Cardiac septum (tissue), 1 donor: ENCODE measurements at regions not wholly inside any gene's neighbourhood (a gene's known extent, or its start where the extent isn't known, plus 50 kb on each side); places are given as distances from the start of the nearest gene placed in this dataset.
A peak's percentile ranks its signal among the peaks of the same experiment; 100 is the strongest.

Source experiments
- DNase-seq: peaks from one replicate; pipeline ENCODE4 v3.0.0-alpha.2; 2020; ENCODE audit warnings: low spot score
- intact Hi-C: fragments of 100-400 bp; cut with DNase I; formaldehyde crosslinking; loops from one replicate; pipeline ENCODE4 v1.14.0; 2022
- donor health status: DM: no; HTN: no; CAD: no.

- intact Hi-C loops, result loop anchor here (5.0 kb wide), 1 partner anchor 135 kb away; no protein-coding TSS in a partner anchor
- DNase-seq, result no peak
Measured at GRCh38 chr1:47707503-47707902, 269.7 kb downstream of the FOXD2 start.

GRCh38 chr1:47708019-47708535 is 270.2 kb downstream of the FOXD2 start:
- no peak for DNase-seq
- intact Hi-C loops, result loop anchor here (5.0 kb wide), 1 partner anchor 136 kb away; no protein-coding TSS in a partner anchor

GRCh38 chr1:47708658-47709018 is 270.8 kb downstream of the FOXD2 start:
- intact Hi-C loops, result loop anchor here (5.0 kb wide), 1 partner anchor 136 kb away; no protein-coding TSS in a partner anchor
- DNase-seq, result no peak

DNA sequence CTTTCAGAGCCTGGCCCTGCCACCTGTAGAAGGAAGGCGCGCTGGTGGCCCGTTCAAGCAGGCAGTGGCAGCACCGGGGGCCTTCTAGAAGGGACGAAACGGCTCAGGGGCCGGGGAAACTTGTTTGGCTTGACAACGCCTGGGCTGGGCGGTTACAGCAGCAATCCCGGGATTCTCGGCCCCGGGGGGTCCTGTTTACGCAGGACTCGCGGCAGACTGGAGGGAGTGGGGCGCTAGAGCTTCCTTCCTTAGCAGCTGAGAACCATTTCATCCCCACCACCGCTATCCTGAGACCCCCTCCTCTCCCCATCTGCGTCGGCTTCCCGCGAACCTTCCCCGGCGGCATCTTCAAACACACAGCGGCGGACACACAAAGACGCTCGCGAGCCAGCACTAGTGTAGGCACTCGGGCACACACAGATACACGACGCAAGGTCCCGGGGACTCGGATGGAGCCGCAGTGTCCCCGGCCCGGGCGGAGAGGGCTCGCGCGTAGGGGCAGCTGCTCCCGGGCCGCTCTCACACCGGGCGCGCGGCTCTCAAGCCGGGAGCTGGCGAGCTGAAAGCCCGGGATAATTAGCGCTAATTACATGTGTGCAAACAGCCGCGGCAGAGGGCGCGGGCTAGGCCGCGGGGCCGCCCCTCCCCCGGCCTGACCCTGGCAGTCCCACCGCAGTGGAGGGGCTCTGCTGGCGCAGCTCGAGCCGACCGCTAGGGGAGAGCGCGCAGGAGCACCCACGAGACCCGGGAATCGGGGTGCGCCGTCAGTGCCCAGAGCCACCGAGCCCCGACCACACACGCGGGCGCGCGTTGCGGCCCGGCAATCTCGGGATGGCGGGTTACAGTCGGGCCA is 271.4 kb downstream of the FOXD2 start:
- DNase-seq, result no peak
- intact Hi-C loops, result loop anchor here (5.0 kb wide), 1 partner anchor 137 kb away; no protein-coding TSS in a partner anchor

DNA sequence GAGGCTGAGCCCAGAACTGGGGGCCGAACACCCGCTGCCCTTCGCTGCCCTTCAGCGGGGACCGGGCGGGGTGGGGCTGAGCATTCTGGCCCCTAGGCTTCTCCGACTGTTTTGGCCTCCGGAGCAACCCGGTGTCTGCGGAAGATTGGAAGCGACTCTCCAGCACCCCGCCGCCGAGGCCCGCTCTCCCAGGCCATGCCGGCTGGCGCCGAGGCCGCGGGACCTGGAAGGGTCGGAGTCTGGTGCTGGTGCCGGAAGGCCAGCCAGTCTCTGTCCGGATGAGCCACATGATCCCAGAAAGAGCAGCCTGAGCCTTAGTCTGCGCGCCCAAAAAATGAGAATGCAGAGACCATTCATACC is 272.0 kb downstream of the FOXD2 start:
- no peak for DNase-seq
- intact Hi-C loops, result loop anchor here (1.0 to 5.0 kb wide), 6 partner anchors 138 to 533 kb away; partner anchors contain the start of gene PDZK1IP1

DNA sequence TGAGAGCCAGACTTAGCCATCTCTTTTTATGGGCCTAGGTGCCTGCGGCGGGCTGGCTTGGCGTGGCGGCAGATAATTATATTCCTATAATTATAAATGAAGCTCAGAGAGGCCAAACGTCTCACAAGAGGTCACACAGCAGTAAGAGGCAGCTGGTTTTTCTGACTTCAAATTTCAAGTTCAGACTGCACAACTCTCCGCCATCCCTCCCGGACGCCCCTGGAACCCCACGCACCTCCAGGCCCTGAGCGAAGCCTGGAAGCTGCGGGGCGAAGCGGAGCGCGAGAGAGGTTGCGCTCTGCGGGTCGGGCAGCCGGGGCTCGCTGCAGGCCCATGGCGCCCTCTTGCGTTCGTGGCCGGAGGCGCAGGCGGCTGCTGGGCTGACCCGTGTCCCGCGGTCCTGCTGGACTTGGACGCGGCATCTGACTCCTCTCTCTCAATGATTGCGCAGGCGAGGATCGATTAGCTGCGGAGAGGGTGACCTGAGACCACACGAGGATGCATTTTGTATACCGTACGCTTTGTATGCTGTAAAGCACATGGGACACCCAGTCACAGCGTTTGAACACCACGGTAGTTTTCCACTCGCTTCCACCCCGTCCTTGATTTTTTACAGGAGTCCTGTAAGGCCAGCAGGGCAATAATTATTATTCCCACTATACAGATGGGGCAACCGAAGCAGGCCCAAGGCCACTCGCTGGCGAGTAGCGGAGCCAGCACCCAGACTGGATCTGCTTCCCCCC is 272.7 kb downstream of the FOXD2 start:
- peak; percentile 89 for DNase-seq
- intact Hi-C loops, result loop anchor here (1.0 to 5.0 kb wide), 5 partner anchors 183 to 533 kb away; partner anchors contain the start of gene PDZK1IP1
